Neural cell (in vitro differentiated cells): ENCODE measurements at regions not wholly inside any gene's neighbourhood (a gene's known extent, or its start where the extent isn't known, plus 50 kb on each side); places are given as distances from the start of the nearest gene placed in this dataset.

Experiments
- H2AFZ ChIP-seq: fragments of 200-600, 300-800 bp; sonication (generic), shearing (Covaris generic); 2 replicates; pipeline ENCODE4 v1.6.0; 2014; ENCODE audit warnings: low read depth, mild to moderate bottlenecking, antibody characterized with exemption, low read length, moderate library complexity
- H3F3A ChIP-seq: fragments of 200-600 bp; shearing (Covaris generic); 2 replicates; pipeline ENCODE4 v1.6.1; 2016; ENCODE audit warnings: mild to moderate bottlenecking, moderate library complexity, mixed read lengths, antibody characterized with exemption, low read length; ENCODE audit not compliant: insufficient read depth, poor library complexity, severe bottlenecking
- H3K27ac ChIP-seq: fragments of 200-600, 300-800 bp; sonication (generic), shearing (Covaris generic); 2 replicates; pipeline ENCODE4 v1.5.1; 2014; ENCODE audit warnings: mild to moderate bottlenecking, low read length, moderate library complexity
- H3K27me3 ChIP-seq: fragments of 300-800, 200-600 bp; sonication (generic), shearing (Covaris generic); 2 replicates; pipeline ENCODE4 v1.6.0; 2014; ENCODE audit warnings: mild to moderate bottlenecking, low read depth, low read length, moderate library complexity; ENCODE audit not compliant: insufficient read depth
- H3K36me3 ChIP-seq: fragments of 300-800, 200-600 bp; sonication (generic), shearing (Covaris generic); 2 replicates; pipeline ENCODE4 v1.5.1; 2014; ENCODE audit warnings: mild to moderate bottlenecking, antibody characterized with exemption, low read length, moderate library complexity; ENCODE audit not compliant: insufficient read depth
- H3K4me2 ChIP-seq: fragments of 300-800, 200-600 bp; sonication (generic), shearing (Covaris generic); 2 replicates; pipeline ENCODE4 v1.6.0; 2014; ENCODE audit warnings: mild to moderate bottlenecking, low read length
- H3K4me3 ChIP-seq: fragments of 300-800, 200-600 bp; sonication (generic), shearing (Covaris generic); 2 replicates; pipeline ENCODE4 v1.5.1; 2014; ENCODE audit warnings: mild to moderate bottlenecking, low read length, moderate library complexity
- H3K79me2 ChIP-seq: fragments of 200-600 bp; shearing (Covaris generic); replicated peaks from 2 replicates; pipeline ENCODE4 v1.6.0; 2014; ENCODE audit warnings: mild to moderate bottlenecking, low read length, moderate library complexity; ENCODE audit not compliant: insufficient read depth
- H3K9ac ChIP-seq: fragments of 300-800, 200-600 bp; sonication (generic), shearing (Covaris generic); 2 replicates; pipeline ENCODE4 v1.6.1; 2016; ENCODE audit warnings: mild to moderate bottlenecking, low read length, mixed read lengths
- H3K9me2 ChIP-seq: fragments of 200-600 bp; shearing (Covaris generic); 2 replicates; pipeline ENCODE4 v1.6.1; 2016; ENCODE audit warnings: mild to moderate bottlenecking, low read length, mixed read lengths; ENCODE audit not compliant: insufficient read depth
- H3K9me3 ChIP-seq: fragments of 200-600, 300-800 bp; sonication (generic), shearing (Covaris generic); 2 replicates; pipeline ENCODE4 v1.6.1; 2016; ENCODE audit warnings: mild to moderate bottlenecking, mixed run types, low read length, moderate library complexity, mixed read lengths
- H4K20me1 ChIP-seq: fragments of 200-600 bp; shearing (Covaris generic); 2 replicates; pipeline ENCODE4 v1.6.1; 2016; ENCODE audit warnings: mild to moderate bottlenecking, mixed run types; ENCODE audit not compliant: insufficient read depth
- CTCF ChIP-seq: fragments of 450-650 bp; IDR thresholded peaks from 2 replicates; pipeline ENCODE4 v1.5.1; 2014; ENCODE audit warnings: antibody characterized with exemption, mild to moderate bottlenecking, moderate library complexity; ENCODE audit not compliant: poor library complexity, severe bottlenecking
- EP300 ChIP-seq: fragments of 450-650 bp; conservative IDR thresholded peaks from 2 replicates; pipeline ENCODE4 v1.6.1; 2014; ENCODE audit warnings: antibody characterized with exemption, mild to moderate bottlenecking, moderate library complexity; ENCODE audit not compliant: poor library complexity, severe bottlenecking
- EZH2 ChIP-seq: fragments of 200-600, 300-800 bp; shearing (Covaris generic), sonication (generic); IDR thresholded peaks from 2 replicates; pipeline ENCODE4 v1.6.1; 2014; ENCODE audit warnings: antibody characterized with exemption, low read length, borderline replicate concordance, mild to moderate bottlenecking; ENCODE audit not compliant: insufficient read depth, poor library complexity, severe bottlenecking
- MXI1 ChIP-seq: fragments of 450-650 bp; conservative IDR thresholded peaks from 2 replicates; pipeline ENCODE4 v1.6.1; 2014; ENCODE audit warnings: antibody characterized with exemption, mild to moderate bottlenecking; ENCODE audit not compliant: poor library complexity, severe bottlenecking
- POLR2AphosphoS5 ChIP-seq: IDR thresholded peaks from 2 replicates; pipeline ENCODE4 v1.6.1; 2012
- RAD21 ChIP-seq: fragments of 450-650 bp; conservative IDR thresholded peaks from 2 replicates; pipeline ENCODE4 v1.6.1; 2014; ENCODE audit warnings: antibody characterized with exemption, mild to moderate bottlenecking, moderate library complexity
- REST ChIP-seq: IDR thresholded peaks from 2 replicates; pipeline ENCODE4 v1.6.1; 2012; ENCODE audit warnings: borderline replicate concordance
- SMC3 ChIP-seq: fragments of 450-650 bp; conservative IDR thresholded peaks from 2 replicates; pipeline ENCODE4 v1.6.1; 2014; ENCODE audit warnings: antibody characterized with exemption, mild to moderate bottlenecking, moderate library complexity; ENCODE audit not compliant: poor library complexity
- TAF1 ChIP-seq: IDR thresholded peaks from 2 replicates; pipeline ENCODE4 v1.6.1; 2012; ENCODE audit warnings: low read depth

GRCh38 chr10:127812041-127812440 is 75.1 kb downstream of the FOXI2 start:
- TF ChIP-seq SMC3: no peak
- no peaks in the 10 kb centered on the region for H3F3A ChIP-seq
- H3K9me3 ChIP-seq: no peaks in the 10 kb centered on the region
- no peak overlapping the region for H2AFZ ChIP-seq
- no peak overlapping the region for H3K9ac ChIP-seq
- H3K79me2 ChIP-seq: no peaks in the 10 kb centered on the region
- no peaks in the 10 kb centered on the region for H3K9me2 ChIP-seq
- H3K36me3 ChIP-seq: no peaks in the 10 kb centered on the region
- H3K27ac ChIP-seq: no peak overlapping the region
- H3K27me3 ChIP-seq: no peaks in the 10 kb centered on the region
- no peaks in the 10 kb centered on the region for H4K20me1 ChIP-seq
- no peak overlapping the region for H3K4me2 ChIP-seq
- no peak overlapping the region for H3K4me3 ChIP-seq

GRCh38 chr10:127813290-127813689 is 76.3 kb downstream of the FOXI2 start:
- no peaks in the 10 kb centered on the region for H4K20me1 ChIP-seq
- TF ChIP-seq TAF1 (no peak), RAD21 (peak; percentile 56), MXI1 (no peak), CTCF (peak; percentile 44), REST (no peak), POLR2AphosphoS5 (no peak), SMC3 (peak; percentile 62), EZH2 (no peak), EP300 (no peak)
- no peak overlapping the region for H3K27ac ChIP-seq
- no peaks in the 10 kb centered on the region for H3K36me3 ChIP-seq
- no peak overlapping the region for H3K4me2 ChIP-seq
- H3K9me3 ChIP-seq: no peaks in the 10 kb centered on the region
- H2AFZ ChIP-seq: no peak overlapping the region
- H3K4me3 ChIP-seq: no peak overlapping the region
- H3K27me3 ChIP-seq: no peaks in the 10 kb centered on the region
- no peaks in the 10 kb centered on the region for H3K79me2 ChIP-seq
- no peaks in the 10 kb centered on the region for H3F3A ChIP-seq
- no peak overlapping the region for H3K9ac ChIP-seq
- H3K9me2 ChIP-seq: no peaks in the 10 kb centered on the region

- Histone ChIP-seq H3K4me3 (no peak overlapping the region), H3F3A (no peaks in the 10 kb centered on the region), H3K4me2 (no peak overlapping the region), H3K27me3 (no peaks in the 10 kb centered on the region), H3K36me3 (no peaks in the 10 kb centered on the region), H3K9me3 (no peaks in the 10 kb centered on the region), H4K20me1 (no peaks in the 10 kb centered on the region), H3K27ac (no peak overlapping the region), H2AFZ (no peak overlapping the region), H3K9me2 (no peaks in the 10 kb centered on the region), H3K79me2 (no peaks in the 10 kb centered on the region), H3K9ac (no peak overlapping the region)
- TF ChIP-seq EP300 (no peak), REST (no peak), MXI1 (no peak), EZH2 (no peak), CTCF (peak; percentile 15), TAF1 (no peak), RAD21 (peak; percentile 12)
These were observed 77.6 kb downstream of the CLRN3 start for GRCh38 chr10:127815147-127815546.
